Activated B cell treated with CpG ODN at 0.5 μM for 24 hours (primary cell): ENCODE measurements at regions not wholly inside any gene's neighbourhood (a gene's known extent, or its start where the extent isn't known, plus 50 kb on each side); places are given as distances from the start of the nearest gene placed in this dataset.

Source experiments
- ATAC-seq: fragments of 200-7000 bp; cut with Tn5 transposase; one replicate; pipeline ENCODE4 v1.10.0; 2021; ENCODE audit warnings: low read depth, mild to moderate bottlenecking, moderate library complexity
- CTCF ChIA-PET: fragments of 350-600 bp; sonication (Branson Sonifier 250); formaldehyde crosslinking; loops from one replicate; lab custom pipeline; 2021; ENCODE audit warnings: antibody characterized with exemption; lab: Charles Lee
- POLR2A ChIA-PET: fragments of 350-600 bp; sonication (Branson Sonifier 250); formaldehyde crosslinking; loops from one replicate; lab custom pipeline; 2021; ENCODE audit warnings: antibody characterized with exemption; lab: Charles Lee
- DNase-seq: peaks from one replicate; pipeline ENCODE4 v3.0.0; 2022
- H3K27ac Mint-ChIP-seq: one replicate; pipeline ENCODE4 v1.8.0; 2020; ENCODE audit warnings: mixed read lengths
- H3K27me3 Mint-ChIP-seq: one replicate; pipeline ENCODE4 v1.8.0; 2021; ENCODE audit warnings: mixed read lengths
- H3K36me3 Mint-ChIP-seq: one replicate; pipeline ENCODE4 v1.8.0; 2021; ENCODE audit warnings: low read depth, mixed read lengths
- H3K4me1 Mint-ChIP-seq: one replicate; pipeline ENCODE4 v1.8.0; 2021; ENCODE audit warnings: mixed read lengths
- H3K4me3 Mint-ChIP-seq: one replicate; pipeline ENCODE4 v1.8.0; 2020; ENCODE audit warnings: mild to moderate bottlenecking, mixed read lengths
- H3K9me3 Mint-ChIP-seq: one replicate; pipeline ENCODE4 v1.8.0; 2020; ENCODE audit warnings: mixed read lengths
- CTCF ChIP-seq: fragments of 200-600 bp; IDR thresholded peaks from one replicate; pipeline ENCODE4 v1.8.0; 2022; ENCODE audit warnings: antibody characterized with exemption, mild to moderate bottlenecking
- intact Hi-C: fragments of 100-400 bp; cut with micrococcal nuclease; formaldehyde crosslinking; loops from one replicate; pipeline ENCODE4 v1.15.1; 2024

- POLR2A ChIA-PET = no interaction called here
- Mint-ChIP-seq H3K27me3 (peaks cover 37% of the 10 kb centered on the region), H3K36me3 (no peaks in the 10 kb centered on the region), H3K9me3 (no peaks in the 10 kb centered on the region), H3K4me1 (peaks cover 3% of the 10 kb centered on the region), H3K27ac (no peak overlapping the region), H3K4me3 (no peak overlapping the region)
- TF ChIP-seq CTCF = no peak
- ATAC-seq (no peak), DNase-seq (no peak)
- CTCF ChIA-PET = no interaction called here
- intact Hi-C loops = no loop called here
These were observed 95.1 kb upstream of the CDH5 start for GRCh38 chr16:66271074-66272060.

- Mint-ChIP-seq H3K9me3 (no peaks in the 10 kb centered on the region), H3K4me3 (no peak overlapping the region), H3K27me3 (peaks cover 45% of the 10 kb centered on the region), H3K27ac (no peak overlapping the region), H3K4me1 (peaks cover 3% of the 10 kb centered on the region), H3K36me3 (no peaks in the 10 kb centered on the region)
- intact Hi-C loops = no loop called here
- ATAC-seq = no peak
- CTCF ChIA-PET = no interaction called here
- TF ChIP-seq CTCF = no peak
- peak; percentile 44 for DNase-seq
- POLR2A ChIA-PET = no interaction called here
These were observed 96.1 kb upstream of the CDH5 start for GRCh38 chr16:66270333-66270927.

GRCh38 chr16:66269617-66270332 is 96.7 kb upstream of the CDH5 start:
- no peak for DNase-seq
- H3K4me3 Mint-ChIP-seq = no peak overlapping the region
- H3K27me3 Mint-ChIP-seq = peaks cover 47% of the 10 kb centered on the region
- intact Hi-C loops = no loop called here
- no peak for ATAC-seq
- H3K27ac Mint-ChIP-seq = no peak overlapping the region
- H3K36me3 Mint-ChIP-seq = no peaks in the 10 kb centered on the region
- no peaks in the 10 kb centered on the region for H3K9me3 Mint-ChIP-seq
- CTCF ChIA-PET = no interaction called here
- no peak for TF ChIP-seq CTCF
- H3K4me1 Mint-ChIP-seq = peaks cover 3% of the 10 kb centered on the region
- POLR2A ChIA-PET = no interaction called here

GRCh38 chr16:66267292-66268014 is 99.0 kb upstream of the CDH5 start:
- H3K9me3 Mint-ChIP-seq = no peaks in the 10 kb centered on the region
- no peaks in the 10 kb centered on the region for H3K36me3 Mint-ChIP-seq
- intact Hi-C loops = no loop called here
- ChIA-PET CTCF (no interaction called here), POLR2A (interaction anchor here (0.6 kb wide), 1 partner anchor 396 kb away, joined by 5 read pairs; no protein-coding TSS in a partner anchor)
- H3K4me3 Mint-ChIP-seq = no peak overlapping the region
- no peak overlapping the region for H3K27ac Mint-ChIP-seq
- DNase-seq (no peak), ATAC-seq (no peak)
- H3K4me1 Mint-ChIP-seq = peaks cover 3% of the 10 kb centered on the region
- H3K27me3 Mint-ChIP-seq = peaks cover 53% of the 10 kb centered on the region
- TF ChIP-seq CTCF = no peak
